ENCODE measurements at regions not wholly inside any gene's neighbourhood (a gene's known extent, or its start where the extent isn't known, plus 50 kb on each side); places are given as distances from the start of the nearest gene placed in this dataset.
A peak's percentile ranks its signal among the peaks of the same experiment; 100 is the strongest.

- DNase-seq (ENCODE audit: low read depth), result no peak
- TF ChIP-seq CTCF (IDR thresholded peaks at IDR 0.05; ENCODE audit: insufficient read depth, low read depth, low read length), result no peak
- no peak overlapping the region for H3K4me3 ChIP-seq (ENCODE audit: low read depth, low read length)
Observed at GRCh38 chr7:125173571-125173970, 243.9 kb upstream of the POT1 start.

- DNase-seq (ENCODE audit: low read depth), result no peak
- no peak overlapping the region for H3K4me3 ChIP-seq (ENCODE audit: low read depth, low read length)
- no peak for TF ChIP-seq CTCF (IDR thresholded peaks at IDR 0.05; ENCODE audit: insufficient read depth, low read depth, low read length)
Observed at GRCh38 chr7:125169088-125169487, 239.5 kb upstream of the POT1 start.

- DNase-seq (ENCODE audit: low read depth), result no peak
- no peak overlapping the region for H3K4me3 ChIP-seq (ENCODE audit: low read depth, low read length)
- no peak for TF ChIP-seq CTCF (IDR thresholded peaks at IDR 0.05; ENCODE audit: insufficient read depth, low read depth, low read length)
Observed at GRCh38 chr7:125154930-125155329, 225.3 kb upstream of the POT1 start.

GRCh38 chr7:125149151-125149550 lies 219.5 kb upstream of the POT1 start:
- no peak overlapping the region for H3K4me3 ChIP-seq (ENCODE audit: low read depth, low read length)
- no peak for TF ChIP-seq CTCF (IDR thresholded peaks at IDR 0.05; ENCODE audit: insufficient read depth, low read depth, low read length)
- no peak for DNase-seq (ENCODE audit: low read depth)

- DNase-seq (ENCODE audit: low read depth), result no peak
- TF ChIP-seq CTCF (IDR thresholded peaks at IDR 0.05; ENCODE audit: insufficient read depth, low read depth, low read length), result no peak
- H3K4me3 ChIP-seq (ENCODE audit: low read depth, low read length), result no peak overlapping the region
Observed at GRCh38 chr7:125147047-125147446, 217.4 kb upstream of the POT1 start.

GRCh38 chr7:125136755-125137532 lies 207.3 kb upstream of the POT1 start:
- H3K4me3 ChIP-seq (ENCODE audit: low read depth, low read length), result no peak overlapping the region
- no peak for TF ChIP-seq CTCF (IDR thresholded peaks at IDR 0.05; ENCODE audit: insufficient read depth, low read depth, low read length)
- DNase-seq (ENCODE audit: low read depth), result peak; percentile 3

- TF ChIP-seq CTCF (IDR thresholded peaks at IDR 0.05; ENCODE audit: insufficient read depth, low read depth, low read length), result no peak
- H3K4me3 ChIP-seq (ENCODE audit: low read depth, low read length), result no peak overlapping the region
- DNase-seq (ENCODE audit: low read depth), result no peak
Observed at GRCh38 chr7:125136341-125136740, 206.7 kb upstream of the POT1 start.
